ENCODE measurements at regions not wholly inside any gene's neighbourhood (a gene's known extent, or its start where the extent isn't known, plus 50 kb on each side); places are given as distances from the start of the nearest gene placed in this dataset.

DNA sequence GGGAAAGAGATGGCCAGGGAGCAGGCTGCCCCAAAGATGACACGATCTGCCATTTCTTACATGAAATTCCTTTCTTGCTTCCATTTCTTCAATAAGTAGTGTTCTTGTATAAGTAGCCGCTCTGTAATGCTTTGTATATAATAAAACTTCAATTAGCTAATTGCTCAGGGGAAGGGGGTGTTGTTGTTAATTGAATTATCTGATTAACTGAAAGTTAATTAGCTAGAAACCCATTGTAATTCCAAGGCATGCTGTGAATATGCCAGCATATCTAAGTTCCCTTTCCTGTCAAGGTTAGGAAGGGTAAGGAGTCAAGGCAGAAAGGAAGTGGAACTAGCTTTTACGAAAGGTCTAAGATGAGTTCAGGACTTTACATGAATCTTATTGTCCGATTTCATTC lies 765.9 kb downstream of the TYW1 start:
- no peak overlapping the region for H3K4me3 ChIP-seq
- no peak for DNase-seq (ENCODE audit: low spot score)

DNA sequence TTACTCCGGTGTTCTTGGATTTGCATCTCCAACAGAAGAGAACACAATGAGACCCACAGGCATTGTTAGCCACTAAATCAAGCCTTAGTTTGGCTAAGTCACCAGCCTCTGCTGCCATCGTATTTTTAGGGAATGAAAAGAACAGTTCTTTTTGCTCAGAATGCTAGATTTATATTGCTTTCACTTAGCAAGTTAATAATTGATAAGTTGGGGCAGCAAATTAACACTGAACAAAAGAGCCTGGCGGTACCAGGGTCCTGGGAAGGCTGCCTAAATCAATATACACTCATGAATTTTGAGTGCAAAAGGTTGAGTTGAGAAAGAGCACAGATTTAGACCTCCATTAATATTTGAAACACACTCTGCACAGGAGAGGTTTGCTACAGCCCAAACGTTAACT lies 767.7 kb downstream of the TYW1 start:
- peaks cover 0 to 5% of the 10 kb centered on the region in 2 donors for H3K9me3 ChIP-seq
- no peaks in the 10 kb centered on the region for H3K4me1 ChIP-seq
- TF ChIP-seq, protein P1, sequence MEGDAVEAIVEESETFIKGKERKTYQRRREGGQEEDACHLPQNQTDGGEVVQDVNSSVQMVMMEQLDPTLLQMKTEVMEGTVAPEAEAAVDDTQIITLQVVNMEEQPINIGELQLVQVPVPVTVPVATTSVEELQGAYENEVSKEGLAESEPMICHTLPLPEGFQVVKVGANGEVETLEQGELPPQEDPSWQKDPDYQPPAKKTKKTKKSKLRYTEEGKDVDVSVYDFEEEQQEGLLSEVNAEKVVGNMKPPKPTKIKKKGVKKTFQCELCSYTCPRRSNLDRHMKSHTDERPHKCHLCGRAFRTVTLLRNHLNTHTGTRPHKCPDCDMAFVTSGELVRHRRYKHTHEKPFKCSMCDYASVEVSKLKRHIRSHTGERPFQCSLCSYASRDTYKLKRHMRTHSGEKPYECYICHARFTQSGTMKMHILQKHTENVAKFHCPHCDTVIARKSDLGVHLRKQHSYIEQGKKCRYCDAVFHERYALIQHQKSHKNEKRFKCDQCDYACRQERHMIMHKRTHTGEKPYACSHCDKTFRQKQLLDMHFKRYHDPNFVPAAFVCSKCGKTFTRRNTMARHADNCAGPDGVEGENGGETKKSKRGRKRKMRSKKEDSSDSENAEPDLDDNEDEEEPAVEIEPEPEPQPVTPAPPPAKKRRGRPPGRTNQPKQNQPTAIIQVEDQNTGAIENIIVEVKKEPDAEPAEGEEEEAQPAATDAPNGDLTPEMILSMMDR (IDR thresholded peaks at IDR 0.05), result no peak
- DNase-seq (ENCODE audit: low spot score), result no peak
- no peak overlapping the region for H3K4me3 ChIP-seq
- no peaks in the 10 kb centered on the region for H3K27me3 ChIP-seq
- H3K27ac ChIP-seq, result no peak overlapping the region
- H3K36me3 ChIP-seq, result no peaks in the 10 kb centered on the region

More for the DNA sequence above, 765.9 kb downstream of the TYW1 start:
- H3K36me3 ChIP-seq, result no peaks in the 10 kb centered on the region
- H3K4me1 ChIP-seq, result no peaks in the 10 kb centered on the region
- TF ChIP-seq, protein P1 (IDR thresholded peaks at IDR 0.05), result no peak
- H3K27ac ChIP-seq, result no peak overlapping the region
- peaks cover 0 to 5% of the 10 kb centered on the region in 2 donors for H3K9me3 ChIP-seq
- no peaks in the 10 kb centered on the region for H3K27me3 ChIP-seq

DNA sequence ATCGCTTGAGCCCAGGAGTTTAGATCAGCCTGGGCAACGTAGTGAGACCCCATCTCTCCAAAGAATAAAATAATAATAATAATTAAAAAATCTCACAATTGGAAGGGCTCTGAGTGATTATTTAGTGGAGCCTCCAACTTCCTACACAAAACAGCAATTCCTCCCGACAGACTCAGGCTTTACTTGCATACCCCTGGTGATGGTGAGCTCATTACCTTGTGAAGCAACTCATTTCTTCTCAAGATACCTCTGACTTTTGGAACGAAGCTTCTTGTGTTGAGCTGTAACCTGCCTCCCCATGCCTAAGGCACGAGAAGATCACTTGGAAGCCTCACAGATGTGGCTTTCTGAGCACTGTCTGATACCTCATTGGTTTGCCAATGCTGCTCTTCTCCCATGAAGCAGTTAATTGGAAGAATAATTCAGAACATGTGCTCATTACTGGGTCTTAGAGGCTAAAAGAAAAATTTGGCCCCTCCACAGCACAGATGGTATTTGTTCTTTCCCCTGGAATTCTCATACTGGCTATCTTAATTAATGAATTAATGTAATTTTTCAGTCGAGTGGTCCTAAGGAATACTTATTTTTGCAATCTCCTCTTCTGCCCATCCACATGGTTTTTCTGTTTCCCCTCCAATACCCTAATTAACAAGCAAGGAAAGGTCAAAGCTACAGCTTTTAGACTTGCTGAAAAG lies 769.0 kb downstream of the TYW1 start:
- Histone ChIP-seq H3K36me3 (no peaks in the 10 kb centered on the region), H3K4me3 (no peak overlapping the region), H3K9me3 (peaks cover 0 to 5% of the 10 kb centered on the region in 2 donors), H3K27me3 (no peaks in the 10 kb centered on the region), H3K27ac (no peak overlapping the region), H3K4me1 (no peaks in the 10 kb centered on the region)
- DNase-seq (ENCODE audit: low spot score), result no peak
- TF ChIP-seq, protein P1 (IDR thresholded peaks at IDR 0.05), result no peak

DNA sequence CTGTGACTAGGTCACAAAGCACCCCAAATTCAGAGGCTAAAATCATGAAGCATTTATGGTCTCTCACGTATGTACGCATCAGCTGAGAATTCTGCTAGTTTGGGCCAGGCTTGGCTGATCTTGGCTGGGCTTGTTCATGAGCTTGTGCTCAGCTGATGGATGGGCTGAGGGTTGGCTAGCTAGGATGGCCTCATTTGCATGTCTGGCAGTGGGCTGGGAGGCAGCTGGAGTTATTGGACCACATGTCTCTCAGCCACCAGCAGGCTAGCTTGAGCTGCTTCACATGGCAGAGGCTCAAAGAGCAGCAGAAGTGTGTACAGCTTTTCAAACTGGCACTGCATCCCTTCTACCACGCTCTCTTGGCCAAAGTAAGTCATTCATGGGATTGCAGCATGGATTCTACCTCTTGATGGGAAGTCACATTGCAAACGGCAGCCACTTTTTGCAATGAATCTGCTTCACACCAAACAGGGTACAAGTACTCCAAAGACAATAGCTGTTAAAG lies 770.3 kb downstream of the TYW1 start:
- H3K4me3 ChIP-seq, result no peak overlapping the region
- H3K9me3 ChIP-seq, result peaks cover 0 to 5% of the 10 kb centered on the region in 2 donors
- H3K4me1 ChIP-seq, result no peaks in the 10 kb centered on the region
- H3K27me3 ChIP-seq, result no peaks in the 10 kb centered on the region
- no peaks in the 10 kb centered on the region for H3K36me3 ChIP-seq
- no peak for DNase-seq (ENCODE audit: low spot score)
- no peak overlapping the region for H3K27ac ChIP-seq
- TF ChIP-seq, protein P1 (IDR thresholded peaks at IDR 0.05), result no peak

DNA sequence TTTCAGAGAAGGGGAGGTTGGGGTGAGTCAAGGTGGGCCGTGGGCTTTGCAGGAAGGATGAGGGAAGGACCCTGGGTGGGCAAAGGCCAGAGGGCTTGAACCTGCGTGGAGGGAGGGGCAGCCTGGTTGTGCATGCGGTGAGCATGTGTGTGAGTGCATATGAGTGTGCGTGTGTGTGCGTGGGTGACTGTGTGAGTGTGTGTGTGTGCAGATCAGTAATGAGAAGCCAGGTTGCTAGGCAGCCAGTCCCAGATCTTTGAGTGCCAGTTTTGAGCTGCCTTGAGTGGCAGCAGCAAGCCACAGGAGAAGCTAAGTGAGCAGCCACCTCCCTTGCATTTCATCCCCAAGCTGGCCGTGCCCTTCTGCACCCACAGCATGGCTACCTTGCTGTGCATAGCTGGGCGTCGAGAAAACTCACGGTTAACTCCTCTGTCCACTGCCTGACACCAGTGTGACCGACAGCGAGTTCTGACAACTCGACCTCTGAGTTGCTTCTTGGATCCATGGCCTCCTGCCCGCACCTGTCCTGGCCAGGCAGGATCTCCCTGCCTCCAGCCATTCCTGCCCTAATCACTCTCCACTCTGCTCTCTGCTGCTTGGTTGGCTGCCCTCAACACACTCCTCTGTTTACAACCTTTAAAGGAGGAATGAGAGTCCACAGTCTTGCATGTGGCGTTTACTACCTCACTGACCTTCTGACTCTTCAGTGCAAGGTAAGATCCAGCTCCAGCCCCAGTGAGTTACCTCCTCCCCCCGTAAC lies 775.4 kb downstream of the TYW1 start:
- no peak overlapping the region for H3K4me3 ChIP-seq
- no peaks in the 10 kb centered on the region for H3K27me3 ChIP-seq
- no peak overlapping the region for H3K27ac ChIP-seq
- H3K9me3 ChIP-seq, result no peaks in the 10 kb centered on the region
- H3K4me1 ChIP-seq, result no peaks in the 10 kb centered on the region
- H3K36me3 ChIP-seq, result no peaks in the 10 kb centered on the region
- no peak for DNase-seq (ENCODE audit: low spot score)
- TF ChIP-seq, protein P1 (IDR thresholded peaks at IDR 0.05), result no peak
